ENCODE measurements at regions not wholly inside any gene's neighbourhood (a gene's known extent, or its start where the extent isn't known, plus 50 kb on each side); places are given as distances from the start of the nearest gene placed in this dataset.

GRCh38 chr5:58358501-58359178 is 101.2 kb downstream of the PLK2 start:
- Histone ChIP-seq H3K79me1 (ENCODE audit: low read depth, low read length) (no peaks in the 10 kb centered on the region), H3K36me3 (ENCODE audit: control insufficient read depth in 2 of 4, insufficient read depth in 4 of 4, low read length in 3 of 4) (no peaks in the 10 kb centered on the region), H2AK5ac (ENCODE audit: low read depth, low read length) (no peak overlapping the region), H4K5ac (ENCODE audit: insufficient read length, low read depth, low read length) (no peak overlapping the region), H2AFZ (ENCODE audit: low read length) (no peak overlapping the region), H2BK120ac (replicated peaks; ENCODE audit: low read depth, low read length) (no peak overlapping the region), H3K9me3 (ENCODE audit: insufficient read depth in 2 of 2, low read depth in 1 of 2, low read length in 1 of 2) (no peaks in the 10 kb centered on the region), H3K4me1 (replicated peaks in 1 of 4; ENCODE audit: control insufficient read depth in 3 of 4, insufficient read depth in 4 of 4, low read length in 3 of 4) (peaks cover 0 to 5% (median 2%) of the 10 kb centered on the region in 4 experiments; a peak in 2 of 7 replicates), H2BK20ac (ENCODE audit: low read length) (no peak overlapping the region), H2BK12ac (ENCODE audit: low read depth, low read length) (no peak overlapping the region), H3K4me3 (ENCODE audit: extremely low read depth in 1 of 4, insufficient read depth in 2 of 4, low read depth in 3 of 4, low read length in 4 of 4) (no peak overlapping the region), H3K79me2 (ENCODE audit: control insufficient read depth in 1 of 2, insufficient read depth in 2 of 2, low read length in 2 of 2) (no peaks in the 10 kb centered on the region), H4K8ac (ENCODE audit: extremely low read depth, insufficient read depth, low read length) (no peak overlapping the region), H2BK5ac (ENCODE audit: low read depth, low read length) (no peak overlapping the region), H3K23me2 (ENCODE audit: low read depth, low read length) (no peaks in the 10 kb centered on the region), H3K14ac (ENCODE audit: insufficient read length) (no peak overlapping the region), H3K27me3 (replicated peaks in 1 of 4; ENCODE audit: control insufficient read depth in 3 of 4, extremely low read depth in 1 of 4, insufficient read depth in 3 of 4, low read length in 3 of 4) (no peaks in the 10 kb centered on the region; a peak in 1 of 7 replicates), H3K18ac (ENCODE audit: extremely low read depth, low read length) (no peak overlapping the region), H4K20me1 (replicated peaks in 1 of 2; ENCODE audit: control insufficient read depth in 1 of 2, insufficient read depth in 2 of 2, low read length in 2 of 2) (no peaks in the 10 kb centered on the region), H3K4me2 (ENCODE audit: insufficient read depth in 1 of 2, low read depth in 2 of 2, low read length in 2 of 2) (no peak overlapping the region), H4K91ac (replicated peaks; ENCODE audit: insufficient read length, low read length) (no peak overlapping the region), H3K56ac (replicated peaks; ENCODE audit: insufficient read length, low read depth, low read length) (no peak overlapping the region), H3K23ac (ENCODE audit: insufficient read length) (no peak overlapping the region), H3K27ac (ENCODE audit: low read depth, low read length) (no peak overlapping the region), H3K4ac (replicated peaks; ENCODE audit: insufficient read length, low read depth, low read length) (no peak overlapping the region), H2BK15ac (ENCODE audit: low read length) (no peak overlapping the region), H3K9ac (replicated peaks in 1 of 4; ENCODE audit: extremely low read depth in 1 of 4, low read depth in 3 of 4, low read length in 3 of 4) (no peak overlapping the region)
- TF ChIP-seq KDM1A (IDR thresholded peaks at IDR 0.05; ENCODE audit: borderline replicate concordance, low read length) (no peak), SIX5 (IDR thresholded peaks at IDR 0.05; ENCODE audit: low read depth, low read length) (no peak), TCF12 (IDR thresholded peaks at IDR 0.05; ENCODE audit: low read depth, low read length) (no peak), POLR2A (IDR thresholded peaks at IDR 0.05; ENCODE audit: control extremely low read depth in 1 of 2, low read depth in 2 of 2, low read length in 2 of 2) (no peak), CBX5 (IDR thresholded peaks at IDR 0.05; ENCODE audit: low read depth, low read length) (no peak), SP1 (IDR thresholded peaks at IDR 0.05; ENCODE audit: low read depth, low read length) (no peak), POLR2AphosphoS5 (IDR thresholded peaks at IDR 0.05; ENCODE audit: low read depth, low read length) (no peak), CREB1 (IDR thresholded peaks at IDR 0.05) (no peak), CHD1 (IDR thresholded peaks at IDR 0.05; ENCODE audit: low read depth, low read length) (no peak)
- 87% methylated on average over 11 of the region's 11 CpGs; no CpG with 5 or more reads in 1 of the 2 experiments for WGBS, 2 experiments (ENCODE audit: extremely low coverage in 1 of 2, insufficient coverage in 1 of 2, insufficient read length in 1 of 2, insufficient replicate concordance in 2 of 2, low coverage in 1 of 2, low lambda C conversion rate in 2 of 2, missing lambda C conversion rate in 1 of 2)
- FAIRE-seq (no peak), DNase-seq (ENCODE audit: low read depth in 1 of 2, low spot score in 2 of 2) (no peak)
- ChIA-PET POLR2A (ENCODE audit: partially characterized antibody) (no interaction called here), CTCF (ENCODE audit: partially characterized antibody) (interaction anchor here (1.3 to 1.6 kb wide), 2 partner anchors 11 to 64 kb away, joined by 3 to 4 read pairs; no protein-coding TSS in a partner anchor)

All from H1 (cell line).